ENCODE measurements at regions not wholly inside any gene's neighbourhood (a gene's known extent, or its start where the extent isn't known, plus 50 kb on each side); places are given as distances from the start of the nearest gene placed in this dataset.
"Not testable (repeated sequence)": the region's sequence is repeated elsewhere in the genome, so short reads cannot be mapped to it uniquely, and the experiment has no call there.

- Histone ChIP-seq H3K4me3 (ENCODE audit: low read length) (no peak overlapping the region), H3K27ac (ENCODE audit: low read length) (no peak overlapping the region), H3K36me3 (ENCODE audit: control insufficient read depth, insufficient read depth, low read length) (no peaks in the 10 kb centered on the region), H3K27me3 (ENCODE audit: control insufficient read depth, insufficient read depth, low read length) (no peaks in the 10 kb centered on the region), H3K4me1 (ENCODE audit: control insufficient read depth, insufficient read depth, low read length) (no peaks in the 10 kb centered on the region), H3K9me3 (ENCODE audit: control insufficient read depth, low read depth, low read length) (peaks cover 32% of the 10 kb centered on the region)
- no peak for DNase-seq
- no CpG with 5 or more reads among the region's 41 CpGs for WGBS (ENCODE audit: insufficient coverage, low lambda C conversion rate)
Measured at GRCh38 chrX:437661-438390, 51.1 kb upstream of the PPP2R3B start.

- peaks cover 32% of the 10 kb centered on the region for H3K9me3 ChIP-seq (ENCODE audit: control insufficient read depth, low read depth, low read length)
- H3K27me3 ChIP-seq (ENCODE audit: control insufficient read depth, insufficient read depth, low read length) = no peaks in the 10 kb centered on the region
Measured at GRCh38 chrX:439241-439640, 52.5 kb upstream of the PPP2R3B start.

GRCh38 chrX:439719-440118, 53.0 kb upstream of the PPP2R3B start:
- no CpG with 5 or more reads among the region's 9 CpGs for WGBS (ENCODE audit: insufficient coverage, low lambda C conversion rate)
- DNase-seq = no peak
- peaks cover 32% of the 10 kb centered on the region for H3K9me3 ChIP-seq (ENCODE audit: control insufficient read depth, low read depth, low read length)
- no peak overlapping the region for H3K4me3 ChIP-seq (ENCODE audit: low read length)
- H3K36me3 ChIP-seq (ENCODE audit: control insufficient read depth, insufficient read depth, low read length) = no peaks in the 10 kb centered on the region
- H3K27me3 ChIP-seq (ENCODE audit: control insufficient read depth, insufficient read depth, low read length) = no peaks in the 10 kb centered on the region
- H3K4me1 ChIP-seq (ENCODE audit: control insufficient read depth, insufficient read depth, low read length) = no peaks in the 10 kb centered on the region
- no peak overlapping the region for H3K27ac ChIP-seq (ENCODE audit: low read length)

More at GRCh38 chrX:439241-439640, 52.5 kb upstream of the PPP2R3B start:
- WGBS (ENCODE audit: insufficient coverage, low lambda C conversion rate) = no CpG with 5 or more reads among the region's 7 CpGs
- no peak for DNase-seq
- no peak overlapping the region for H3K4me3 ChIP-seq (ENCODE audit: low read length)
- H3K27ac ChIP-seq (ENCODE audit: low read length) = no peak overlapping the region
- H3K4me1 ChIP-seq (ENCODE audit: control insufficient read depth, insufficient read depth, low read length) = no peaks in the 10 kb centered on the region
- H3K36me3 ChIP-seq (ENCODE audit: control insufficient read depth, insufficient read depth, low read length) = no peaks in the 10 kb centered on the region

GRCh38 chrX:440636-441035, 53.9 kb upstream of the PPP2R3B start:
- Histone ChIP-seq H3K27me3 (ENCODE audit: control insufficient read depth, insufficient read depth, low read length) (no peaks in the 10 kb centered on the region), H3K4me3 (ENCODE audit: low read length) (no peak overlapping the region), H3K36me3 (ENCODE audit: control insufficient read depth, insufficient read depth, low read length) (no peaks in the 10 kb centered on the region), H3K9me3 (ENCODE audit: control insufficient read depth, low read depth, low read length) (peaks cover 30% of the 10 kb centered on the region), H3K4me1 (ENCODE audit: control insufficient read depth, insufficient read depth, low read length) (no peaks in the 10 kb centered on the region), H3K27ac (ENCODE audit: low read length) (no peak overlapping the region)
- DNase-seq = no peak
- no CpG with 5 or more reads among the region's 14 CpGs for WGBS (ENCODE audit: insufficient coverage, low lambda C conversion rate)

- no peak overlapping the region for H3K4me3 ChIP-seq (ENCODE audit: low read length)
Measured at GRCh38 chrX:443536-444210, 57.0 kb upstream of the PPP2R3B start.

GRCh38 chrX:444305-444704, 57.6 kb upstream of the PPP2R3B start:
- Histone ChIP-seq H3K4me1 (ENCODE audit: control insufficient read depth, insufficient read depth, low read length) (no peaks in the 10 kb centered on the region), H3K27ac (ENCODE audit: low read length) (no peak overlapping the region), H3K4me3 (ENCODE audit: low read length) (no peak overlapping the region), H3K27me3 (ENCODE audit: control insufficient read depth, insufficient read depth, low read length) (no peaks in the 10 kb centered on the region), H3K9me3 (ENCODE audit: control insufficient read depth, low read depth, low read length) (peaks cover 15% of the 10 kb centered on the region), H3K36me3 (ENCODE audit: control insufficient read depth, insufficient read depth, low read length) (no peaks in the 10 kb centered on the region)
- no peak for DNase-seq
- WGBS (ENCODE audit: insufficient coverage, low lambda C conversion rate) = no CpG with 5 or more reads among the region's 5 CpGs

More at GRCh38 chrX:443536-444210, 57.0 kb upstream of the PPP2R3B start:
- Histone ChIP-seq H3K36me3 (ENCODE audit: control insufficient read depth, insufficient read depth, low read length) (no peaks in the 10 kb centered on the region), H3K27ac (ENCODE audit: low read length) (no peak overlapping the region), H3K4me1 (ENCODE audit: control insufficient read depth, insufficient read depth, low read length) (no peaks in the 10 kb centered on the region), H3K9me3 (ENCODE audit: control insufficient read depth, low read depth, low read length) (peaks cover 18% of the 10 kb centered on the region), H3K27me3 (ENCODE audit: control insufficient read depth, insufficient read depth, low read length) (no peaks in the 10 kb centered on the region)
- WGBS (ENCODE audit: insufficient coverage, low lambda C conversion rate) = 92% methylated on average over 4 of the region's 11 CpGs
- no peak for DNase-seq

GRCh38 chrX:445727-446126, 59.0 kb upstream of the PPP2R3B start:
- Histone ChIP-seq H3K27me3 (ENCODE audit: control insufficient read depth, insufficient read depth, low read length) (no peaks in the 10 kb centered on the region), H3K36me3 (ENCODE audit: control insufficient read depth, insufficient read depth, low read length) (no peaks in the 10 kb centered on the region), H3K4me1 (ENCODE audit: control insufficient read depth, insufficient read depth, low read length) (no peaks in the 10 kb centered on the region), H3K9me3 (ENCODE audit: control insufficient read depth, low read depth, low read length) (peaks cover under 1% of the 10 kb centered on the region), H3K27ac (ENCODE audit: low read length) (no peak overlapping the region), H3K4me3 (ENCODE audit: low read length) (no peak overlapping the region)
- WGBS (ENCODE audit: insufficient coverage, low lambda C conversion rate) = 0% methylated on average over 1 of the region's 8 CpGs
- no peak for DNase-seq

- Histone ChIP-seq H3K4me3 (ENCODE audit: low read length) (no peak overlapping the region), H3K36me3 (ENCODE audit: control insufficient read depth, insufficient read depth, low read length) (no peaks in the 10 kb centered on the region), H3K27ac (ENCODE audit: low read length) (no peak overlapping the region), H3K9me3 (ENCODE audit: control insufficient read depth, low read depth, low read length) (no peaks in the 10 kb centered on the region), H3K27me3 (ENCODE audit: control insufficient read depth, insufficient read depth, low read length) (no peaks in the 10 kb centered on the region), H3K4me1 (ENCODE audit: control insufficient read depth, insufficient read depth, low read length) (no peaks in the 10 kb centered on the region)
- DNase-seq = no peak
- 23% methylated on average over 6 of the region's 10 CpGs for WGBS (ENCODE audit: insufficient coverage, low lambda C conversion rate)
Measured at GRCh38 chrX:446245-446644, 59.5 kb upstream of the PPP2R3B start.

GRCh38 chrX:447052-447451, 60.3 kb upstream of the PPP2R3B start:
- no peaks in the 10 kb centered on the region for H3K4me1 ChIP-seq (ENCODE audit: control insufficient read depth, insufficient read depth, low read length)
- no peaks in the 10 kb centered on the region for H3K9me3 ChIP-seq (ENCODE audit: control insufficient read depth, low read depth, low read length)
- no peaks in the 10 kb centered on the region for H3K36me3 ChIP-seq (ENCODE audit: control insufficient read depth, insufficient read depth, low read length)
- no peak overlapping the region for H3K27ac ChIP-seq (ENCODE audit: low read length)
- H3K4me3 ChIP-seq (ENCODE audit: low read length) = no peak overlapping the region
- H3K27me3 ChIP-seq (ENCODE audit: control insufficient read depth, insufficient read depth, low read length) = no peaks in the 10 kb centered on the region
- WGBS (ENCODE audit: insufficient coverage, low lambda C conversion rate) = no CpG with 5 or more reads among the region's 5 CpGs
- DNase-seq = no peak

GRCh38 chrX:451750-452149, 65.0 kb upstream of the PPP2R3B start:
- not testable (repeated sequence) for H3K4me1 ChIP-seq (ENCODE audit: control insufficient read depth, insufficient read depth, low read length); H3K9me3 ChIP-seq (ENCODE audit: control insufficient read depth, low read depth, low read length); H3K4me3 ChIP-seq (ENCODE audit: low read length); H3K27ac ChIP-seq (ENCODE audit: low read length); H3K36me3 ChIP-seq (ENCODE audit: control insufficient read depth, insufficient read depth, low read length); H3K27me3 ChIP-seq (ENCODE audit: control insufficient read depth, insufficient read depth, low read length); DNase-seq
- 100% methylated on average over 2 of the region's 12 CpGs for WGBS (ENCODE audit: insufficient coverage, low lambda C conversion rate)

GRCh38 chrX:452598-452997, 65.9 kb upstream of the PPP2R3B start:
- Histone ChIP-seq H3K4me1 (ENCODE audit: control insufficient read depth, insufficient read depth, low read length) (no peaks in the 10 kb centered on the region), H3K36me3 (ENCODE audit: control insufficient read depth, insufficient read depth, low read length) (no peaks in the 10 kb centered on the region), H3K4me3 (ENCODE audit: low read length) (no peak overlapping the region), H3K27ac (ENCODE audit: low read length) (no peak overlapping the region), H3K27me3 (ENCODE audit: control insufficient read depth, insufficient read depth, low read length) (no peaks in the 10 kb centered on the region), H3K9me3 (ENCODE audit: control insufficient read depth, low read depth, low read length) (no peaks in the 10 kb centered on the region)
- no peak for DNase-seq

Data from large intestine (tissue), 3 donors.